GM12878 (cell line): ENCODE measurements at regions not wholly inside any gene's neighbourhood (a gene's known extent, or its start where the extent isn't known, plus 50 kb on each side); places are given as distances from the start of the nearest gene placed in this dataset.

Experiments used
- ATAC-seq: fragments of 200-7000 bp; cut with Tn5 transposase; 3 replicates; pipeline ENCODE4 v1.9.1; 2020; ENCODE audit warnings: mild to moderate bottlenecking, moderate library complexity
- BruUV-seq: library from RNA; stranded (reverse); fragments of 400-500 nt; replicated peaks from 2 replicates; lab custom pipeline; 2021; lab: Mats Ljungman, UMichigan
- CTCF ChIA-PET: fragments of 300-600 bp; sonication (Branson Sonifier 250); formaldehyde crosslinking; extraction: SDS; loops from one replicate; lab custom pipeline; 2021; ENCODE audit warnings: inconsistent platforms; lab: Yijun Ruan, JAX
- POLR2A ChIA-PET: fragments of 350-600 bp; formaldehyde crosslinking; extraction: SDS; loops from one replicate; lab custom pipeline; 2021; ENCODE audit warnings: inconsistent platforms; lab: Charles Lee
- RAD21 ChIA-PET: fragments of 300-600 bp; sonication (Branson Sonifier 250); formaldehyde crosslinking; loops from one replicate; lab custom pipeline; 2023; ENCODE audit warnings: antibody characterized with exemption; ENCODE audit not compliant: unreplicated experiment; lab: Charles Lee
- SMC1A ChIA-PET: fragments of 300-600 bp; sonication (Branson Sonifier 250); formaldehyde crosslinking; loops from one replicate; lab custom pipeline; 2023; ENCODE audit not compliant: unreplicated experiment, uncharacterized antibody; lab: Charles Lee
- DNase-seq: peaks from one replicate; pipeline ENCODE4 v3.0.0-alpha.2; 2011; ENCODE audit warnings: low read depth, low spot score
- FAIRE-seq: peaks from 3 replicates; lab custom pipeline; 2011; peaks lifted over from hg19 to GRCh38; lab: Jason Lieb, UNC
- H2AFZ ChIP-seq: 2 replicates; pipeline ENCODE4 v1.6.0; 2011; ENCODE audit warnings: low read depth, low read length, control low read depth; ENCODE audit not compliant: control insufficient read depth
- H3K27ac ChIP-seq: 2 replicates; pipeline ENCODE4 v1.5.1; 2011; ENCODE audit warnings: control low read depth; ENCODE audit not compliant: control insufficient read depth, insufficient read depth
- H3K27me3 ChIP-seq, 2 experiments: replicated peaks in 1 of 2; 2 replicates each; pipeline versions ENCODE4 v1.6.0 to v1.6.1; 2011; ENCODE audit warnings: low read length in 1 of 2; ENCODE audit not compliant: control insufficient read depth in 2 of 2, insufficient read depth in 2 of 2
- H3K36me3 ChIP-seq, 2 experiments: 2 replicates each; pipeline ENCODE4 v1.5.1; 2011; ENCODE audit warnings: low read length in 1 of 2; ENCODE audit not compliant: control insufficient read depth in 2 of 2, insufficient read depth in 2 of 2
- H3K4me1 ChIP-seq: 2 replicates; pipeline ENCODE4 v1.6.1; 2011; ENCODE audit warnings: mild to moderate bottlenecking, low read length, moderate library complexity, mixed read lengths; ENCODE audit not compliant: control insufficient read depth, insufficient read depth
- H3K4me2 ChIP-seq: 2 replicates; pipeline ENCODE4 v1.6.0; 2011; ENCODE audit warnings: control low read depth; ENCODE audit not compliant: control insufficient read depth, insufficient read depth
- H3K4me3 ChIP-seq: fragments of 200-600 bp; sonication (generic); 2 replicates; pipeline ENCODE4 v1.5.1; 2016
- H3K79me2 ChIP-seq: 2 replicates; pipeline ENCODE4 v1.6.0; 2011; ENCODE audit warnings: low read length; ENCODE audit not compliant: control insufficient read depth, insufficient read depth
- H3K9ac ChIP-seq: 2 replicates; pipeline ENCODE4 v1.8.0; 2011; ENCODE audit warnings: low read length, control low read depth, mixed read lengths; ENCODE audit not compliant: control insufficient read depth, insufficient read depth
- H3K9me3 ChIP-seq: replicated peaks from 3 replicates; pipeline ENCODE4 v1.5.1; 2011; ENCODE audit warnings: mild to moderate bottlenecking, low read length; ENCODE audit not compliant: control insufficient read depth, insufficient read depth
- H4K20me1 ChIP-seq: 2 replicates; pipeline ENCODE4 v1.6.0; 2011; ENCODE audit not compliant: control insufficient read depth, insufficient read depth
- BACH1 ChIP-seq: fragments of 450-650 bp; IDR thresholded peaks from 2 replicates; pipeline ENCODE4 v1.6.1; 2017; ENCODE audit warnings: mild to moderate bottlenecking, borderline replicate concordance
- FOS ChIP-seq: IDR thresholded peaks from 3 replicates; pipeline ENCODE4 v1.6.1; 2011; ENCODE audit warnings: borderline replicate concordance; ENCODE audit not compliant: insufficient read length; ENCODE audit errors: extremely low read depth
- JUNB ChIP-seq: IDR thresholded peaks from 2 replicates; pipeline ENCODE4 v1.6.1; 2016; ENCODE audit warnings: antibody characterized with exemption, mild to moderate bottlenecking
- KDM1A ChIP-seq: fragments of 200-600 bp; sonication (generic); IDR thresholded peaks from 2 replicates; pipeline ENCODE4 v1.6.1; 2016; ENCODE audit warnings: borderline replicate concordance
- PBX3 ChIP-seq: IDR thresholded peaks from 2 replicates; pipeline ENCODE4 v1.6.1; 2011; ENCODE audit warnings: mild to moderate bottlenecking, low read depth, low read length, moderate library complexity; ENCODE audit not compliant: insufficient replicate concordance
- POU2F2 ChIP-seq: IDR thresholded peaks from 3 replicates; pipeline ENCODE4 v1.6.1; 2011; ENCODE audit warnings: low read depth, mild to moderate bottlenecking, low read length, borderline replicate concordance
- SIN3A ChIP-seq: IDR thresholded peaks from 2 replicates; pipeline ENCODE4 v1.6.1; 2012; ENCODE audit warnings: low read depth, low read length, improper control_type of control experiment
- SP1 ChIP-seq: IDR thresholded peaks from one replicate; pipeline ENCODE4 v1.6.1; 2011; ENCODE audit warnings: low read depth, low read length
- WGBS: methylation state at CpG from one replicate; pipeline ENCODE4 v1.1.6; 2016; ENCODE audit warnings: low lambda C conversion rate; ENCODE audit not compliant: insufficient replicate concordance, insufficient coverage; ENCODE audit errors: missing lambda C conversion rate; 5-methylcytosine and 5-hydroxymethylcytosine counted together
- in situ Hi-C: fragments of 300-500 bp; cut with MboI; formaldehyde crosslinking; loops from 9 replicates; pipeline ENCODE4 v1.14.3; 2018; ENCODE audit warnings: mixed read lengths
- intact Hi-C: fragments of 100-400 bp; cut with micrococcal nuclease; formaldehyde crosslinking; loops from one replicate; pipeline ENCODE4 v1.14.2; 2022; ENCODE audit not compliant: unreplicated experiment
- TF ChIP-seq, protein P1 (sequence below): IDR thresholded peaks from 2 replicates; pipeline ENCODE4 v1.6.1; 2011; ENCODE audit warnings: low read depth, low read length, improper control_type of control experiment, borderline replicate concordance
- TF ChIP-seq, protein P2 (sequence below): fragments of 450-650 bp; IDR thresholded peaks from 2 replicates; pipeline ENCODE4 v1.6.1; 2017; ENCODE audit warnings: mild to moderate bottlenecking, moderate library complexity

- no peak for TF ChIP-seq SIN3A
- no peak for TF ChIP-seq FOS
- no peak for TF ChIP-seq POU2F2
- TF ChIP-seq, all 136 proteins: peak for 0
Observed at GRCh38 chr2:116879650-116880160, 934.8 kb upstream of the DDX18 start (continued).

GRCh38 chr2:116891191-116891590 is 923.3 kb upstream of the DDX18 start:
- no TSS peak for BruUV-seq
- 0% methylated on average over 1 of the region's 1 CpG for WGBS
- no peak overlapping the region for H3K4me3 ChIP-seq
- H3K9ac ChIP-seq = no peak overlapping the region
- intact Hi-C loops (no loop called here), in situ Hi-C loops (no loop called here)
- ATAC-seq (no peak), FAIRE-seq (no peak), DNase-seq (no peak)
- CTCF ChIA-PET = interaction anchor here (0.6 kb wide), 1 partner anchor 1290 kb away, joined by 3 read pairs; no protein-coding TSS in a partner anchor
- POLR2A ChIA-PET = no interaction called here
- no peak overlapping the region for H2AFZ ChIP-seq
- H3K79me2 ChIP-seq = no peaks in the 10 kb centered on the region
- RAD21 ChIA-PET = no interaction called here
- H3K4me1 ChIP-seq = no peaks in the 10 kb centered on the region
- SMC1A ChIA-PET = no interaction called here
- H3K4me2 ChIP-seq = no peak overlapping the region
- H3K27ac ChIP-seq = no peak overlapping the region
- H3K36me3 ChIP-seq = no peaks in the 10 kb centered on the region
- no peaks in the 10 kb centered on the region for H3K9me3 ChIP-seq
- TF ChIP-seq KDM1A = no peak
- no peaks in the 10 kb centered on the region for H3K27me3 ChIP-seq
- H4K20me1 ChIP-seq = no peaks in the 10 kb centered on the region

DNA sequence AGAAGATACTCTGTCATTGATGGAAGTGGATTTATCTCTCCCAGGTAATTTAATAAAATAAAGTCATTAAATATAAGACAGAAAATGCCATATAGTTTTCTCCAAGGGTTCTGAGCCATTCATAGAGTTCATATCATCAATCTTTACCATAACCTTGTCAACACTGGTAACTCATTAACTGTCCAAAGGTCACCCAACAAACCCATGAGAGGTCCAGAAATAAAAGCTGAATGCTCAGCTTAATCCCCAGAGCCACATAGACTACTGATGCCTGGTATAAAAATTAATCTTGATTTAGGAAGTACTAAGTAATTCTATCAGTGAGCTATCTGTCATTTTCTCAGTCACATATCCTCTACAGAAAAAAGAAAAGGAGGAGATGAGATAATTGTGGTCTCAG is 903.0 kb upstream of the DDX18 start:
- Histone ChIP-seq H3K79me2 (no peaks in the 10 kb centered on the region), H3K4me3 (no peak overlapping the region), H3K36me3 (no peaks in the 10 kb centered on the region), H3K27ac (no peak overlapping the region), H3K4me1 (no peaks in the 10 kb centered on the region), H3K27me3 (no peaks in the 10 kb centered on the region), H4K20me1 (no peaks in the 10 kb centered on the region), H2AFZ (no peak overlapping the region), H3K9ac (no peak overlapping the region), H3K9me3 (no peaks in the 10 kb centered on the region), H3K4me2 (no peak overlapping the region)
- ATAC-seq (no peak), FAIRE-seq (no peak), DNase-seq (no peak)
- ChIA-PET POLR2A (no interaction called here), RAD21 (interaction anchor here (0.9 kb wide), 1 partner anchor 9 kb away, joined by 3 read pairs; no protein-coding TSS in a partner anchor), SMC1A (no interaction called here), CTCF (interaction anchor here (1.0 kb wide), 1 partner anchor 13 kb away, joined by 3 read pairs; no protein-coding TSS in a partner anchor)
- intact Hi-C loops (no loop called here), in situ Hi-C loops (no loop called here)
- no TSS peak for BruUV-seq
- TF ChIP-seq JUNB (no peak), SP1 (no peak), BACH1 (no peak), PBX3 (no peak)
- TF ChIP-seq, protein P1, sequence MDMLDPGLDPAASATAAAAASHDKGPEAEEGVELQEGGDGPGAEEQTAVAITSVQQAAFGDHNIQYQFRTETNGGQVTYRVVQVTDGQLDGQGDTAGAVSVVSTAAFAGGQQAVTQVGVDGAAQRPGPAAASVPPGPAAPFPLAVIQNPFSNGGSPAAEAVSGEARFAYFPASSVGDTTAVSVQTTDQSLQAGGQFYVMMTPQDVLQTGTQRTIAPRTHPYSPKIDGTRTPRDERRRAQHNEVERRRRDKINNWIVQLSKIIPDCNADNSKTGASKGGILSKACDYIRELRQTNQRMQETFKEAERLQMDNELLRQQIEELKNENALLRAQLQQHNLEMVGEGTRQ = no peak
- TF ChIP-seq, protein P2, sequence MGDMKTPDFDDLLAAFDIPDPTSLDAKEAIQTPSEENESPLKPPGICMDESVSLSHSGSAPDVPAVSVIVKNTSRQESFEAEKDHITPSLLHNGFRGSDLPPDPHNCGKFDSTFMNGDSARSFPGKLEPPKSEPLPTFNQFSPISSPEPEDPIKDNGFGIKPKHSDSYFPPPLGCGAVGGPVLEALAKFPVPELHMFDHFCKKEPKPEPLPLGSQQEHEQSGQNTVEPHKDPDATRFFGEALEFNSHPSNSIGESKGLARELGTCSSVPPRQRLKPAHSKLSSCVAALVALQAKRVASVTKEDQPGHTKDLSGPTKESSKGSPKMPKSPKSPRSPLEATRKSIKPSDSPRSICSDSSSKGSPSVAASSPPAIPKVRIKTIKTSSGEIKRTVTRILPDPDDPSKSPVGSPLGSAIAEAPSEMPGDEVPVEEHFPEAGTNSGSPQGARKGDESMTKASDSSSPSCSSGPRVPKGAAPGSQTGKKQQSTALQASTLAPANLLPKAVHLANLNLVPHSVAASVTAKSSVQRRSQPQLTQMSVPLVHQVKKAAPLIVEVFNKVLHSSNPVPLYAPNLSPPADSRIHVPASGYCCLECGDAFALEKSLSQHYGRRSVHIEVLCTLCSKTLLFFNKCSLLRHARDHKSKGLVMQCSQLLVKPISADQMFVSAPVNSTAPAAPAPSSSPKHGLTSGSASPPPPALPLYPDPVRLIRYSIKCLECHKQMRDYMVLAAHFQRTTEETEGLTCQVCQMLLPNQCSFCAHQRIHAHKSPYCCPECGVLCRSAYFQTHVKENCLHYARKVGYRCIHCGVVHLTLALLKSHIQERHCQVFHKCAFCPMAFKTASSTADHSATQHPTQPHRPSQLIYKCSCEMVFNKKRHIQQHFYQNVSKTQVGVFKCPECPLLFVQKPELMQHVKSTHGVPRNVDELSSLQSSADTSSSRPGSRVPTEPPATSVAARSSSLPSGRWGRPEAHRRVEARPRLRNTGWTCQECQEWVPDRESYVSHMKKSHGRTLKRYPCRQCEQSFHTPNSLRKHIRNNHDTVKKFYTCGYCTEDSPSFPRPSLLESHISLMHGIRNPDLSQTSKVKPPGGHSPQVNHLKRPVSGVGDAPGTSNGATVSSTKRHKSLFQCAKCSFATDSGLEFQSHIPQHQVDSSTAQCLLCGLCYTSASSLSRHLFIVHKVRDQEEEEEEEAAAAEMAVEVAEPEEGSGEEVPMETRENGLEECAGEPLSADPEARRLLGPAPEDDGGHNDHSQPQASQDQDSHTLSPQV = no peak
